NCI-H1436 (cell line): ENCODE measurements at regions not wholly inside any gene's neighbourhood (a gene's known extent, or its start where the extent isn't known, plus 50 kb on each side); places are given as distances from the start of the nearest gene placed in this dataset.
"Not testable (repeated sequence)": the region's sequence is repeated elsewhere in the genome, so short reads cannot be mapped to it uniquely, and the experiment has no call there.

Source experiments
- DNase-seq: peaks from one replicate; lab custom pipeline; 2025; lab: John Stamatoyannopoulos, UW

DNA sequence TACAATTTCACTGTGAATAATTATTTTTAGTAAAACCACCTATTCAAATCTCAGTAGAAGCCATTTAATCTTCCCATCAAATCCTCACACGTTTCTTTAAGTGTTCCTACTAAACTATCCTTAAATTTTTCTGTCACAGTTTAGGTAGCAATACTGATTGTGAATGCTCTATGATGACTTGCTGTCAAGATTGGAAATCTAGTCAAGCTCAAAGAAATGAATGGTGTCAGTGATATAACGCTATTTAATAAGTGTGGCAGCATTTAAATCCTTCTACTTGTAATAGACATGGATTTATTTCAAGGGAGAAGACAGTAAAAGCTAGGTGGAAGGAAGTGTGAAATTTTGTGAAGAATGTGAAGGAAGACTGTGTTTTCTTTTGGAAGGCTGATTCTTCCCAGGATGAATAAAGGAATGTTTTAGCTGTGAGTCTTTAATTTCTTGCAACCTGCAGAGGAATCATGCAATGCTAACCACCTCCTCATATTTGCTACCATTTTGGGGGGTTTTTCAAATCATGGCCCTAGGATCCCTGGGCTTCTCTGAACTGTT, 936.7 kb upstream of the NEGR1 start:
- DNase-seq, result no peak

DNA sequence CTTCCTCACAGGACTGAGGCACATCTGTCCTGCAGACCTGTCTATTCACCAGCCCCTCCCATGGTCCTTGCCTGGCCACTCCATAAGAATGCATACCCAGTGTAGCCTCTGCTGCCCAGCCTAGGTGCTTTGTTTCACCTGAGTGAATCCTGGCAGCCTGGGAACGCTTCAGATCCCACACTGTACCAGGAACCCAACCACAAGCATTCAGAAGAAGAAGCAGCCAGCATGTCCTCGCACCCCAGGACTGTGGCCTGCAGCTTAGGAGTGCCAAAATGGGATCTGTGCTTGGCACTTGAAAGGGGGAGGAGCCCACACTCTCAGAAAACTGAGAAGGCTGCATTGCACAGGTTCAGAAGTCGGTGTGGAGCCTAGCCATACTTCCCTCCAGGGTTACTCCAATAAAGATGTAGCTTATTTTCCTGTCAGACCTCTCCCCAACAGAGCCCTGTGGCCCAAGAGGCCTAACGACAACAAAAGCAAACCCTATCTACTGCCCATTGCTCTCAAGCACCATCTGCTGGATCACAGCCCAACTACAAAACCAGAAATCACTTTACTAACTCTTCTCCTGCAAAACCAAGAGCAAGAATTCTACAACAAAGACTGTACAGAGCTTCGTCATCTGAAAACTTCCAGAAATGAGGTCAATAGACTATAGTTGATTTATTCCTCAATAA, 923.1 kb upstream of the NEGR1 start:
- no peak for DNase-seq

DNA sequence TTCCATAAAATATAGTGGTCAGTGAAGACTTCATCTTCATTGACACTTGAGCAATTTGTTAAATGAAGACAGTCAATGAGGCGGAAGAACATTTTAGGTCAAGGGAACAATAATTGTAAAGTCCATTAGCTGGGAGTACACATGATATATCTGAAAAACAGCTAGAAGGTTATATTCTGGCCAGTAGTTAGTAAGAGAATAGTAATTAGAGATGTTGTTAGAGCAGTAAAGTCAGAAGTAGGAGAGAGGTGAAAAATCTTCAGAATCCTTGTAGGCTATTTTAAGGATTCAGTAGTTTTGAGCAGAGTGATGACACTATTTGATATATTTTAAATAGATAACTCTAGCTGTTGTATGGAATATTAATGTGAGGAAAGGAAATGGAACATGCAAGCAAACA, 915.6 kb upstream of the NEGR1 start:
- no peak for DNase-seq

DNA sequence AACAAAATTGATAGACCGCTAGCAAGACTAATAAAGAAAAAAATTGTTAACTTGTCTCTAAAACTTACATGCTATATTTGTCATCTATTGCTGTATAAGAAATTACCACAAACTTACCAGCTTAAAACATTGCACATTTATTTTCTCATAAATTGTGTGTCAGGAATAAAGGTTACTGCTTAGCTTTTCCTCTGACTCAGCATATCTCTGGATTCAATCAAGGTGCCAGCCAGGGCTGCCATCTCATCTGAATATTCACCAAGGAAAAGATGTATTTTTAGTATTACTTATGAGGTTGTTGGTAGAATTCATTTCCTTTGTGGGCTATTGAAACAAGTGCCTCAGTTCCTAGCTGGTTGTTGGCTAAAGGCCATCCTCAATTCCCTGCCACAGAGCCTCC, 912.6 kb upstream of the NEGR1 start:
- no peak for DNase-seq

DNA sequence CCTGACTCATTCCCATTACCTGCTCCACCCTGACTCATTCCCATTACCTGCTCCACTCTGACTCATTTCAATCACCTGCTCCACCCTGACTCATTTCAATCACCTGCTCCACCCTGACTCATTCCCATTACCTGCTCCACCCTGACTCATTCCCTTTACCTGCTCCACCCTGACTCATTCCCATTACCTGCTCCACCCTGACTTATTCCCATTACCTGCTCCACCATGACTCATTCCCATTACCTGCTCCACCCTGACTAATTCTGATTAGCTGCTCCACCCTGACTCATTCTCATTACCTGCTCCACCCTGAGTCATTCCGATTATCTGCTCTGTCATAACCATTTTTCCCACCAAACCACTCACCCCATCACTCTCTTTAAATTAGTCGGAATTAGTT, 901.2 kb upstream of the NEGR1 start:
- not testable (repeated sequence) for DNase-seq

DNA sequence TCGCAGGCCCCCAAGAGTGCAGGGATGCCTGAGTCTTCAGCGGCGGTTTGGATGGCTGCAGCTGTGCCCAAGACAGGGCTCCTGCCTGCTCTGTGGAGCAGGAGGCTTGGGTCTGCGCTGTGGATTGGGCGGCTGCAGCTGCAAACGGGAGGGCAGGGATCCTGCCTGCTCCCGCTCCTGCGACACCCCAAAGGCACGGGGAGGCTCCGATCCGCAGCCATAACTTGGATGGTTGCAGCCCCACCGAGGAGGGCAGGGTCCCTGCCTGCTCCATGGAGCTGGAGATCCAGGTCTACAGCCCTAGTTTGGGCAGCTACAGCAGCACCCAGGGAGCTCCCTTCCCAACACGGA, 898.8 kb upstream of the NEGR1 start:
- DNase-seq, result no peak

DNA sequence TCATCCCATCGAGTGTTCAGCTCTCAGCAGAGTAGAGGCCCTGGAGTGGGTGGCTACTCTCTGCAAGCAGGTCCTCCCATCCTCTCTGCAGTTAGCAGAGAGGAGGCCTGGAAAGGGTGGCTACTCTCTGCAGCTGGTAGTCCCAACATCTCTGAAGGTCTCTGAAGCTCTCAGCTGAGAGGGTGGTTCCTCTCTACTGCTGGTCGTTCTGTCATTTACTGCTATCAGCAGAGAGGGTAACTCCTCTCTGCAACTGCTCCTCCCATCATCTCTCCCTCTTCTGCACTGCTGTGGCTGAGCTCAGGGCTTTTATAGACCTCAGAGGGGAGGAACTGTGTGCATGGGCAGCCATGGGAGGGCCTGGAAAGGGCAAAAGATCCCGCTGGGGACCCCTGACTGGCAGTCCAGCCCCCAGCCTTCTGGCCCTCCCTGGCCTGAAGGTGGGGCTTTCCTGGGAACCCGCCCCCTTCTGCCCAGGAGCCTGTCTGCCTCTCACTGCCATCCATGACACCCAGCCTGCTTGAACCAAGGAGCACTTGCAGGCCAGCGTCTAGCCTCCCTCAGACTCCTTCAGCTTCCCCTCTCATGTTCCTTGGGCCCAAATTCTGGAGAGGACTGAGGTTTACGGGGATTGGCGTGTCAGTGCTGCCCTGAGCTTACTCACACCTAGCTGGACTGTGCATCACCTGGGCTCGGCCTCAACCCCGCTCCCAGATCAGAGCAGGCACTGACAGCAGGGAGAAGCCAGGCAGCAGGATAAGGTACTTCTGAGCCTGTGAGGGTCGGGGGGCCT, 898.3 kb upstream of the NEGR1 start:
- no peak for DNase-seq

DNA sequence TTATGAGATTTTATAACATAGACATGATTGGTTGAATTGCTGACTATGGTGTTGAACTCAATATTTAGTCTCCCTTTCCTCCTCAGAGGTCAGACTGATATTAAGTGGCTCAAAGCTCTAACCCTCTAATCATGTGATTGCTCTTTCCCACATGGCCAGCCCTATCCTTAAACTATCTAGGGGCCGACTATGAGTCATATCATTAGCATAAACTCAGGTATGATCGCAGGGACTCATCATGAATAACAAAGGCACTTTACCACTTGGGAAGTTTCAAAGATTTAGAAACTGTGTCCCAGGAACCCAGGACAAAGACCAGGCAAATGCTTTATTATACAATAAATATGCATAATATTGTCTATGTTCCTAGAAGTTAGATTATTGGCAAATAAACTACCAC, 894.6 kb upstream of the NEGR1 start:
- no peak for DNase-seq

DNA sequence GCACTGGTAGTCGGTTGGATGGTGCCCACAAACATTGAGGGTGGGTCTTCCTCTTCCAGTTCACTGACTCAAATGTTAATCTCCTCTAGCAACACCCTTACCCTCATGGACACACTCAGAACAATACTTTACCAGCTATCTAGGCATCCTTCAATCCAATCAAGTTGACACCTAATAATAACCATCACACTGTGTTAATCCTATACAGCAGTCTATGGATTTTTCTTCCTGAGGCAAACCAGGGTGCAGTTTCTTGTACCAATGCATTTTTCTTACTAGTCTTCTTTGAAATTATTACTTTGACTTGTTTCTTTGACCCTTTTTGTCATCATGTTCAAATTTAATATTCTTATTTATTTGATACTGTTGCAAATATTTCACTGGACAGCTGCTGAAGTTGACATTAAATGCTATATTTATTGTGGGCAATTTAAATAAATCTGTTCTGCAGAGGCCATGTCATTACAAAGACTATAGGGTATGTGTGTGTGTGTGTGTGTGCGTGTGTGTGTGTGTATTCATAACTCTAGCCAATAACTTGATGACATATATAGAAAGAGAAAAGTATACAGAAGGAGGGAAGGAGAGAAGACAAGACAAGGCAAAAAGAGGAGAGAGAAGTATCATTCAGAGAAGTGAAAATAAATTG, 884.8 kb upstream of the NEGR1 start:
- no peak for DNase-seq

DNA sequence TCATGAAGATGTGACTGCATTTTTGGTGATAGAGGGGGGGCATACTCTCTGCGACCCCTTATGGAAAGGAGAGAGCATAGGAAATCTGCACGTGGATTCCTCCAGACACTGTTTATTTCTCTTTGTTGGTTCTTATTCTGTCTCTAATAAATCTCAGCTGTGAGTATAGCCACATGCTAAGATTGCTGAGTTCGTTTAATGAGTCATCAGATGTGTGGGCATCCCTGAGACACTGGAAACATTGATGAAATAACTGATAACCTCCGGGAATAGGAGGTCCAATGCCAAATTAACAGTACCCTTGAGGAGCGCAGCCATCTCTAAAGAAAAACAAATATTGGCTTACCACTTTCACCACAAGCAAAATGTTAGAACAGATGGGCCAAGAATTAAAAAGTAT, 880.2 kb upstream of the NEGR1 start:
- DNase-seq, result no peak

DNA sequence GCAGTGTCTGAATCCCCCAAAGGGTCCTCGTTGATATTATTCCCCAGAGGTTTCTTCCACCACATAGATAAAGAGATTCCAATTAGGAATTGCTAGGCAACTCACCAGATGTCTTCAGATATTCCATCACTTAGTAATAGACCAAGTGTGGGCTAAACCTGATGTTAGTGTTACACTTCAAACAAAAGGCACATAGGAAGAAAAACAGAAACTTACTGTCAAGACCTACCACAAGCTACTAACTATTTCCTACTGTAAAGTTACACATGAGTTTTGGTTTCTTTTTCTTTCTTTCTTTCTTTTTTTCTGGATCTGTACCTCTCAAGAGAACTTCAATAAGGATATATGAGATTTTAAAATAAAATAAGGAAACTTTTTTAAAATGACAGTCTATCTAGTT, 879.1 kb upstream of the NEGR1 start:
- DNase-seq, result no peak

DNA sequence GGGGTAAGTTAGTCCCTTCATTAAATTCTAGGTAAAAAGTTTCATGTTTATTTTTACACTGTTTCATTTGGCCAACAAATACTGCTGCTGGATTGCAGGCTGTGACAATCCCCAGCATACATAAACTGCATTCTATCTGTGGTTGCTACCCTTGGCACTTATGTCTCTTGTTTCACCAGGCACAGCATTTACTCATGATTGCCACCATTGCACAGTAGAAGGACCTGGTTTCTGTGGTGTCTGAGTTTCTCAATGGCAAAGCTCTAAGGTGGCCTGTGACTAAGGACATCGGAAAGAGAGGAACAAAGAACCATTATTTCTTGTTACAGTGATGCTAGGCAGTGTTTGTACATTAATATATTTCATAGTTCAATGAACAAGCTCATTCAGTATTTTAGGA, 878.4 kb upstream of the NEGR1 start:
- no peak for DNase-seq

DNA sequence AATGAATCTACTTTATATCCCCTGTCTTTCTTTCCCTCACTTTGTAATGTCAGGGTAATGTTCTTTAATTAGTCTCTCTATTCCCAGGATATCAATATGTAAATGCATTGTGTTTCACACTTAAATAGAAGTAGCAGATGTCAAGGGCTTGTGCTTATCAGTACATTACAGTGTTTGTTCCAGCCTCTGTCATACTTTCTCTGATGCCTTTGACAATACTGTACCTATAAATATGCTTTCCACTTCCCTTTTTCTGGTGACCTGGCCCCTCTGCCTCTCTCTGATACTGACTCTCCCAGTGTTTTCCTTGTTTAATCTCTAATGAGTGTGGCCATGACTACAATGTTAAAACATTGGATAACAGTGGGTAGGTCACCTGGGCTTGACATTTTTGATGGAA, 862.0 kb upstream of the NEGR1 start:
- no peak for DNase-seq

DNA sequence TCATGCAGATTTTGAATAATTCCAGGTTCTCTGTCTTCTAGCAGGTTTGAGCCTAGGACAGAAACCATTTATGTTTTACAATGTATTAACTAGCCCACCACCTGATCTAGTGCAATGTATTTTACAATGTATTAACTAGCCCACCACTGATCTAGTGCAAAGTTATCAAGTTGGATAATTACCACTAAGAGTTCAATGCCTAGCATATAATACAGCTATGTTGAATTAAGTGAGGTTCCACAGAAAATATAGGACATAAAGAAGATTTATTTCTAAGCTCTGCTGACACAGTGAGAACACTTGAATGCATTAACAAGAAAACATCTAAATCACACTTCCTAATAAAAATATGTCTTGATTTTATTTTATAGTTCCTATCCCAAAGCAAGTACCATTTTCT, 854.6 kb upstream of the NEGR1 start:
- no peak for DNase-seq

DNA sequence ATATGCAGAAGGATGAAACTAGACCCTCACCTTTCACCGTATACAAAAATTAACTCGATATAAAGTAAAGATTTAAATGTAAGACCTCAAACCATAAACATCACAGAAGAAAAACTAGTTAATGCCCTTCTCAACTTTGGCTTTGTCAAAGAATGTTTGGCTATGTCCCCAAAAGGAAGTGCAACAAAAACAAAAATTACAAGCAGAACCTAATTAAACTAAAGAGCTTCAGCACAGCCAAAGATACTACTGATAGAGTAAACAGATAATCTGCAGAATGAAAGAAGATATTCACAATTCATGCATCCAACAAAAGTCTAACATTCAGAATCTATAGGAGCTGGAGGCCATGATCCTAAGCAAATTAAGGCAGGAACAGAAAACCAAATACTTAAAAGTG, 824.6 kb upstream of the NEGR1 start:
- no peak for DNase-seq

DNA sequence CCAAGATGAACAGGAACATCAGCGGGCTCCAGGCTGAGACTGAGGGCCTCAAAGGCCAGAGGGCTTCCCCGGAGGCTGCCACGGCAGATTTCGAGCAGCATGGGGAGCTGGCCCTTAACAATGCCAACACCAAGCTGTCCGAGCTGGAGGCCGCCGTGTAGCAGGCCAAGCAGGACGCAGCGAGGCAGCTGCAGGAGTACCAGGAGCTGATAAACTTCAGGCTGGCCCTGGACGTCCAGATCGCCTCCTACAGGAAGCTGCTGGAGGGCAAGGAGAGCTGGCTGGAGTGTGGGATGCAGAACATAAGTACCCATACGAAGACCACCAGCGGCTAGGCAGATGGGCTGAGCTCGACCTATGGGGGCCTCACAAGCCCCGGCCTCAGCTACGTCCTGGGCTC, 823.4 kb upstream of the NEGR1 start:
- no peak for DNase-seq

DNA sequence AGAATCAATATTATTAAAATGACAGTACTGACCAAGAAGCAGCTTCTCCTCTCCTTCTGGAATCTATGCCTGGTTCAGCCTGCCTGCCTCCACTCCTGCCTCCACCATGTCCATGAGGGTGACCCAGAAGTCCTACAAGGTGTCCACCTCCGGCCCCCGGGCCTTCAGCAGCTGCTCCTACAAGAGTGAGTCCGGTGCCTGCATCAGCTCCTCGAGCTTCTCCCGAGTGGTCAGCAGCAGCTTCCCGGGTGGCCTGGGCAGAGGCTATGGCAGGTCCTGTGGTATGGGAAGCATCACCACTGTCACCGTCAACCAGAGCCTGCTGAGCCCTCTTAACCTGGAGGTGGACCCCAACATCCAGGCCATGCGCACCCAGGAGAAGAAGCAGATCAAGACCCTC, 822.4 kb upstream of the NEGR1 start:
- DNase-seq, result no peak

DNA sequence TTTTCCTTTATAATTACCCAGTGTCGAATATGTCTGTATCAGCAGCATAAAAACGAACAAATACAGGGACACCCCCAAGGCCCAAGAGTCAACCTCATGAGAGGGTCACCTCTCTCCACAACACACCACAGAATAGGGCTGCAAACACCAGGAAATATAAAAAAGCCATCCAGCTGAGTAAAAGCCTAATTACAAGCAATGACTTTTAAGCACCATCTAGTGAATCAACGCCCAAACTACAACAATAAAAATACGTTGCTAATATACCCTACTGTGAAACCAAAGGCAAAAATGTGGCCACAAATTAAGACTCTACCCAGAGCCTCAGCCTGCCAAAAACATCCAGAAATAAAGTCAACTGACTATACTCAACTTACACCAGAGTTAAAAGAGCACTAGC, 817.9 kb upstream of the NEGR1 start:
- DNase-seq, result no peak

DNA sequence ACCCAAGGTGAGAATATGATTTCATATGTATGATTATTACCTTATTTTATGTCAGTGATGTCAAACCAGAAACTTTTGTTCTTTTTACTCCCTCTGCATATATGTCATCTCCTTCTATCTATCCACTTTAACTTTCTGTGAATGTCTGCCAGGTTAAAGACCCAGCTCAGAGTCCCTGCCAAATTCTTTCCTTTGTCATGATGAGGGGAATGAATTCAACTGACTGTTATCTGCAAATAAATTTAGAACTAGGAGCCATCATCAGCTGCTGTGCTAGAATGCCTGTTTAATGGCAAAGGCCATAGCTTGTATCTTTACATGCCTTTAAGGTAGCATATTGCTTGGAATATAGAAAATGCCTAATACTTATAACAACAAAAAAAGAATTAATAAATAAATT, 815.6 kb upstream of the NEGR1 start:
- DNase-seq, result no peak

DNA sequence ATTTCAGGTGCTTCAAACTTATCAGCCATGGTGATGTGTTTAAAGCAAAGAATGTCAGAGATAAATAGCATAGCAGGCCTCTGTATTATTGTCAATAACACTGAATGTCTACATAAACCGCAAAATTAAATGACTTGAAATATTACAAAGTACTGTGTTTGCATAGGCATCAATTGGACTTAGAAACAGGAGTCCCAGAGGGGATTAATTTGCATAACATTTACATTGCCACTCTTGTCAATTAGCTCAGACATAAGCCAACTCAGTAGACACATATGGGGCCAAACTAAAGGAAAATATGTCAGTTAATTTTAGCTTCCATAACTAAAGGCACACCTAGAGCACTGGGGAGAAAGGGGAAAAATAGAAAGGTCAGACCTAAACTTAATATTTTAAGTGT, 814.5 kb upstream of the NEGR1 start:
- peak; percentile 20 for DNase-seq

DNA sequence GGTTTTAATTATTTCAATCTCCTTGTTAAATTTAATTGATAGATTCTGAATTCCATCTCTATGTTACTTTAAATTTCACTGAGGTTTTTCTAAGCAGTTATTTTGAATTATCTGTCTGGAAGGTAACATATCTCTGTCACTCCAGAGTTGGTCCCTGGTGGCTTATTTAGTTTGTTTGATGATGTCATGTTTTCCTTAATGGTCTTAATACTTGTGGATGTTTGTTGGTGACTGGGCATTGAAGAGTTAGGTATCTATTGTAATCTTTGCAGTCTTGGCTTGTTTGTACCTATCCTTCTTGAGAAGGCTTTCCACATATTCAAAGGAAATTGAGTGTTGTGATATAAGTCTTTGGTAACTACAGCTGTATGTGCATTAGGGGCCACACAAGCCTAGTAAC, 810.0 kb upstream of the NEGR1 start:
- no peak for DNase-seq

DNA sequence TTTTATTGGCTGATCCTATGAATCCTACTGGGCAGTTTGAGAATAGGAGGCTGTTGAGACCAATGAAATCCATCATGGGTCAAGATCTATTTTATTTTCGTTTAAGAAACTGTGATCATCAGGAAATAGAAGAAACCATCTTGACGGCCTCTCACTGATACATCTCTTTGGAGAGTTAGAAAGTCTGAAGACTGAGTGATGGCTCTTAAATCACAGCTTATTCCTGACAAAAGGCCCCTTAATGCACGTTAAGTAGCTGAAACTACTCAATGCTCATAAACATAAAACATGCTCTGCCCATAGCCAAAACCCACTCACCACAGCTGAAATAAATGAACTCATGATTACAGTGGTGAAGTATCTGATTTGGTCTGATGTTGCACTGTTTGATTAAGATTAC, 784.5 kb upstream of the NEGR1 start:
- DNase-seq, result peak; percentile 40

DNA sequence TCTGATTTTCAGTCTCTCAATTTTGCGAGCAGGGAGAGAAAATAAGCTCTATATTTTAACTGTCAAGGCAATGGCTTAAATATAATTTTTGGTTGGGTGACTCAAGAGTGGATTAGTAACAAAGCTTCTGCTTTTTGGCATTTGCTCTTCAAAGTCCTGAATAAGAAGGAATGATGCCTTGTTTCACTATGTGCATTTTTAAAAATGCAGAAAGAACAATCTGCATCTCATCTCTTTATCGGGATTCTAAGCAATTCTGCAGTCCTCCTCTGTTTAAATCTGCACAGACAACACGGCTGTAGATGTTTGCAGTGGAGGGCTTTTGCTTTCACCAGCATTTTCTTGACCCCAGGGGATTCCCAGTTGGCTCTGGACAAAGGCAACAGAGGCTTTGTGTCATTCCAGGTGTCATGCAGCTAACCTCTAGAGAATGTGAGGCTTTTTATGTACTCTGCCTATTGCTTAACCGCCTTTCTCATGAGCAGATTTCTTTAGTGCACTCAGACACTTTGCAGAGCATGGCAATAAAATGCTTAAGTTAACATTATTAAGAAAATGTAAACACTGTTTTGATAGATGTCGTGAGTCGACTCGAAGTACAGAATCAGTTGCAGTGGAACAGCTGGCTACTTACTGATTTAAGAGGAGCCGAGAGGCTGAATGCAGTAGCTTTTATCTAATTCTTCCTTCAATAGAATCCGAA, 783.2 kb upstream of the NEGR1 start:
- peak; percentile 86 for DNase-seq
